SK-N-SH treated with all-trans-retinoic acid at 6 μM for 48 hours (cell line): ENCODE measurements at regions not wholly inside any gene's neighbourhood (a gene's known extent, or its start where the extent isn't known, plus 50 kb on each side); places are given as distances from the start of the nearest gene placed in this dataset.
A peak's percentile ranks its signal among the peaks of the same experiment; 100 is the strongest.

Experiments used
- ARNTL ChIP-seq: fragments of 450-650 bp; formaldehyde crosslinking; IDR thresholded peaks from 2 replicates; pipeline ENCODE4 v1.5.0; 2020; ENCODE audit warnings: low read depth, mild to moderate bottlenecking, moderate library complexity, borderline replicate concordance
- BACH2 ChIP-seq: fragments of 250-450 bp; sonication (Bioruptor Pico); IDR thresholded peaks from 2 replicates; pipeline ENCODE4 v1.9.0; 2021; ENCODE audit warnings: mild to moderate bottlenecking, borderline replicate concordance
- GLIS3 ChIP-seq: fragments of 250-450 bp; sonication (Bioruptor Pico); IDR thresholded peaks from 2 replicates; pipeline ENCODE4 v1.5.0; 2020; ENCODE audit warnings: mild to moderate bottlenecking, moderate library complexity
- RARB ChIP-seq: fragments of 250-450 bp; sonication (Bioruptor Pico); IDR thresholded peaks from 2 replicates; pipeline ENCODE4 v1.8.0; 2021; ENCODE audit warnings: mild to moderate bottlenecking, moderate library complexity
- TOX ChIP-seq: fragments of 250-450 bp; sonication (Bioruptor Pico); IDR thresholded peaks from 2 replicates; pipeline ENCODE4 v1.8.0; 2021; ENCODE audit warnings: mild to moderate bottlenecking, moderate library complexity, borderline replicate concordance
- ZC3H10 ChIP-seq: fragments of 250-450 bp; sonication (Bioruptor Pico); IDR thresholded peaks from 2 replicates; pipeline ENCODE4 v1.5.1; 2021; ENCODE audit warnings: mild to moderate bottlenecking, moderate library complexity
- ZFP30 ChIP-seq: fragments of 450-650 bp; formaldehyde crosslinking; IDR thresholded peaks from 2 replicates; pipeline ENCODE4 v1.5.0; 2022; ENCODE audit warnings: mild to moderate bottlenecking, moderate library complexity
- ZNF565 ChIP-seq: fragments of 450-650 bp; formaldehyde crosslinking; conservative IDR thresholded peaks from 2 replicates; pipeline ENCODE4 v1.5.0; 2020; ENCODE audit warnings: low read depth, mild to moderate bottlenecking, moderate library complexity
- ZNF8 ChIP-seq: fragments of 450-650 bp; formaldehyde crosslinking; IDR thresholded peaks from 2 replicates; pipeline ENCODE4 v1.5.0; 2020; ENCODE audit warnings: mild to moderate bottlenecking, moderate library complexity
- TF ChIP-seq, protein P1 (sequence below): fragments of 250-450 bp; sonication (Bioruptor Pico); IDR thresholded peaks from 2 replicates; pipeline ENCODE4 v1.5.1; 2020; ENCODE audit warnings: low read depth, mild to moderate bottlenecking, moderate library complexity
- TF ChIP-seq, protein P2 (sequence below): fragments of 250-450 bp; sonication (Bioruptor Pico); IDR thresholded peaks from 2 replicates; pipeline ENCODE4 v1.8.0; 2020; ENCODE audit warnings: mild to moderate bottlenecking, moderate library complexity, borderline replicate concordance
- TF ChIP-seq, protein P3 (sequence below): fragments of 250-450 bp; sonication (Bioruptor Pico); IDR thresholded peaks from 2 replicates; pipeline ENCODE4 v1.8.0; 2021; ENCODE audit warnings: low read depth, mild to moderate bottlenecking, moderate library complexity, borderline replicate concordance

DNA sequence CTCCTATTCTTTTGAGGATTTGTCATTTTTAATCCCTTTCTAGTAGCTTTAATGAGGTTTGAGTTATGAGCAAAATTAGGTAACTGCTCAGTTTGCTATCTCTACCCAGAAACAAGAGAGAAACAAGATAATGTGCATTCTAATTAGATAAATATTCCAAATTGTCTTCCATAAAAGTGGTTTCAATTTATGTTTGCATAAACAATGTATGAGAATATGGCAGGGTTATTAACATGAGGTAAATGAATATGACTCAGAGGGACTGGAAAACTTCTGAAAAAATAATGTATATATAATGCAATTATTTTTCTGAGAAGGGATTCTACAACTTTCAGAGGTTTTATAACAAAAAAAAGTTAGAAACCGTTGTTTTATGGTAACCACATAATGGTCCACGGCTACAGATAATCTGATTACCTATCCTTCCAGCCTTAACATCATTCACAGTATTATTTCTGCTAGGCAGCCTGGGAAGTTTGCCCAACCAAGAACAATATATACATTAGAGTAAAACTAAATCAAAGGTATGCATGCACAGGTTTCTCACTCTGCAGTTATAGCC lies 101.2 kb downstream of the CRPPA start:
- TF ChIP-seq ZFP30 (CRISPR knock-in tag) (no peak), BACH2 (CRISPR knock-in tag) (no peak), ARNTL (no peak), GLIS3 (CRISPR knock-in tag) (peak; percentile 86; the same call in 1 of the 2 replicates), TOX (CRISPR knock-in tag) (no peak), ZNF565 (CRISPR knock-in tag) (no peak), ZC3H10 (CRISPR knock-in tag) (peak; percentile 5), RARB (CRISPR knock-in tag) (no peak), ZNF8 (CRISPR knock-in tag) (no peak)
- TF ChIP-seq, protein P1, sequence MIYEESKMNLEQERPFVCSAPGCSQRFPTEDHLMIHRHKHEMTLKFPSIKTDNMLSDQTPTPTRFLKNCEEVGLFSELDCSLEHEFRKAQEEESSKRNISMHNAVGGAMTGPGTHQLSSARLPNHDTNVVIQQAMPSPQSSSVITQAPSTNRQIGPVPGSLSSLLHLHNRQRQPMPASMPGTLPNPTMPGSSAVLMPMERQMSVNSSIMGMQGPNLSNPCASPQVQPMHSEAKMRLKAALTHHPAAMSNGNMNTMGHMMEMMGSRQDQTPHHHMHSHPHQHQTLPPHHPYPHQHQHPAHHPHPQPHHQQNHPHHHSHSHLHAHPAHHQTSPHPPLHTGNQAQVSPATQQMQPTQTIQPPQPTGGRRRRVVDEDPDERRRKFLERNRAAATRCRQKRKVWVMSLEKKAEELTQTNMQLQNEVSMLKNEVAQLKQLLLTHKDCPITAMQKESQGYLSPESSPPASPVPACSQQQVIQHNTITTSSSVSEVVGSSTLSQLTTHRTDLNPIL: no peak
- TF ChIP-seq, protein P2, sequence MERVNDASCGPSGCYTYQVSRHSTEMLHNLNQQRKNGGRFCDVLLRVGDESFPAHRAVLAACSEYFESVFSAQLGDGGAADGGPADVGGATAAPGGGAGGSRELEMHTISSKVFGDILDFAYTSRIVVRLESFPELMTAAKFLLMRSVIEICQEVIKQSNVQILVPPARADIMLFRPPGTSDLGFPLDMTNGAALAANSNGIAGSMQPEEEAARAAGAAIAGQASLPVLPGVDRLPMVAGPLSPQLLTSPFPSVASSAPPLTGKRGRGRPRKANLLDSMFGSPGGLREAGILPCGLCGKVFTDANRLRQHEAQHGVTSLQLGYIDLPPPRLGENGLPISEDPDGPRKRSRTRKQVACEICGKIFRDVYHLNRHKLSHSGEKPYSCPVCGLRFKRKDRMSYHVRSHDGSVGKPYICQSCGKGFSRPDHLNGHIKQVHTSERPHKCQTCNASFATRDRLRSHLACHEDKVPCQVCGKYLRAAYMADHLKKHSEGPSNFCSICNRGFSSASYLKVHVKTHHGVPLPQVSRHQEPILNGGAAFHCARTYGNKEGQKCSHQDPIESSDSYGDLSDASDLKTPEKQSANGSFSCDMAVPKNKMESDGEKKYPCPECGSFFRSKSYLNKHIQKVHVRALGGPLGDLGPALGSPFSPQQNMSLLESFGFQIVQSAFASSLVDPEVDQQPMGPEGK (CRISPR knock-in tag): peak; percentile 79; the same call in 1 of the 2 replicates
- TF ChIP-seq, protein P3, sequence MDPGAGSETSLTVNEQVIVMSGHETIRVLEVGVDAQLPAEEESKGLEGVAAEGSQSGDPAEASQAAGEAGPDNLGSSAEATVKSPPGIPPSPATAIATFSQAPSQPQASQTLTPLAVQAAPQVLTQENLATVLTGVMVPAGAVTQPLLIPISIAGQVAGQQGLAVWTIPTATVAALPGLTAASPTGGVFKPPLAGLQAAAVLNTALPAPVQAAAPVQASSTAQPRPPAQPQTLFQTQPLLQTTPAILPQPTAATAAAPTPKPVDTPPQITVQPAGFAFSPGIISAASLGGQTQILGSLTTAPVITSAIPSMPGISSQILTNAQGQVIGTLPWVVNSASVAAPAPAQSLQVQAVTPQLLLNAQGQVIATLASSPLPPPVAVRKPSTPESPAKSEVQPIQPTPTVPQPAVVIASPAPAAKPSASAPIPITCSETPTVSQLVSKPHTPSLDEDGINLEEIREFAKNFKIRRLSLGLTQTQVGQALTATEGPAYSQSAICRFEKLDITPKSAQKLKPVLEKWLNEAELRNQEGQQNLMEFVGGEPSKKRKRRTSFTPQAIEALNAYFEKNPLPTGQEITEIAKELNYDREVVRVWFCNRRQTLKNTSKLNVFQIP (CRISPR knock-in tag): no peak
